ENCODE measurements at regions not wholly inside any gene's neighbourhood (a gene's known extent, or its start where the extent isn't known, plus 50 kb on each side); places are given as distances from the start of the nearest gene placed in this dataset.

DNA sequence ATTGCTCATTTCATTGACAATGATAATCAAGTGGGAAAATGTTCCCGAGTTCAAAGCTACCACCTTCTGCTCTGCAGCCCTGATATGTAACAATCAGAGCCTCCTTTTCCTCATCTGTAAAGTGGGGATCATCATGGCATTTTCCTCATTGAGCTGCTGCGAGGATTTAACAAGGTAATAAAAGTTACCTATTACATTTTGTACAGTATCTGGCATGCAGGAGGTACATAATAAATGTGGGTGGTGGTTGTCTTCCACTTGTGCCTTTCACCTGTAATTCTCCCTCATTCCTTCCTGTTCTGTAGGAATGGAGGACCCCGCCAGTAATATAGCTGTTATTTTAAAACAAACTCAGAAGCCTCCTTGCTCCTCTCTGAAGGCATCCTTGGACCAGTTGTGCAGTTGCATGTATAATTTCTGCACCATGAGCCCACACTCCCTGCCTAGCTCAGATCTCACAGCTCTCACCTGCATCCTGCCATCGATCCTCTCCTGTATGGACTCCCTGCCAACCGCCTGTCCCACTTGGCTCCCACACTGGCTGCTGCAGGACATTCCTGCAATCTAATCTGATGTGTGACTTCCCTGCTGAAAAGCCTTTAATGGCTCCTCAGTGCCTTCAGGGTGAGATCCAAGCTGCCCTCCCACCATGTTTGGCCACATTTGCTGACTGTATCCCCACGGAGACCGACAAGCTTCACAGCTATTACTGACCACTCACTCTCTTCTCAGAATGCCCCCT, 350.4 kb downstream of the EN1 start:
- DNase-seq, result no peak

DNA sequence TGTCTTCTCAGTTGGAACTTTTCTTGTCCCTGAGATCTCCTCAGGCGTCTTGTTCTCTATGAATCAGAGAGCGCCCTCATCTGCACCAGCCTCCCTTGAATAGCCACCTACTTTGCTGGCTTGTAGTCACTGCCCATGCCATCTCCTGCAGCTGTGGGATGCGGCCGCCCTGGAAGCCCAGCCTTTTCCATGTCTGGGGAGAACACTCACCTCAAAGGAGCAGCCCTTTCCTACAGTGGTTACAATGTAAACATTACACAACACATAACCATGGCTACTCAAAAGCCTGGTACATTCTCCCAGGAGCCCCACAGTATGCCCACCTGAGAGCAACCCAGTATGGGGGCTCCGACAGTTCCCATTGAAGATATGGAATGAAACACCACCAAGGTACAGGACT, 351.0 kb downstream of the EN1 start:
- no peak for DNase-seq

DNA sequence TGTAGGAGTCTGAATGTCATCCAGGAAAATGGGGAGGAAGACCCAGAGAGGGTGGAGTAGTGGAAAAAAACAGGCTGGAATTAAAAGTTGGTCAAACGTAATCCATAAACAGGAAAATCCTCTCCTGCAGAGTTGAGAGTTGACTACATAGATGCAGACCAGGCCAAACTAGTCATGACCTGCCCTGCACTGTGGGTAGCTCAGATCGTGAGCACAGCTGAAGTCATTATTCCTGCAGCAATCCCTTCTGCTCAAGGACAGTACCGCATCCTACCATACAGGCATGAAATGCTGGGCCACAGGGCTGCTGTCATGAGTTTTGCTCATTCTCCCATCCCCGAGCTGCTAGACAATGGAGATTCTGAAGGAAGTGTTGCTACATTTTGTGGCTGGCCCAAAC, 352.2 kb downstream of the EN1 start:
- no peak for DNase-seq

DNA sequence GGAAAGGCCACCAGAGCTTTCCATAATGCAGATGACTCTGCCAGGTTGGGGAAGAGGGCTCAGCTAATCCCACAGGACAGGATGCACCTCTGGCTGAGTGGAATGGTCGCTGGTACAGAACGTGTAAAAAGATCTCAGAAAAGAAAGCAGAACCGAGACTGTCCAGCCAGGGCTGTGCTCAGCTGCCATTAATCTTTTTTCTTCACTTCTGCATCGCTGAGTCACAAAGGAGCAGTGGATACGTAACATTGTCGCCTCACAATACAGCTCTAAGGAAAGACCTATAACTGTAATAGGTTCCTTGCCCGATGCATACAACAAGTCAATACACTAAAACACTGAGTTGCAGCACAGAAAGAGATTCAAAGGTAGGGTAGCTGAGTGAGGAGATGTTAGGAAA, 354.2 kb downstream of the EN1 start:
- DNase-seq, result no peak

DNA sequence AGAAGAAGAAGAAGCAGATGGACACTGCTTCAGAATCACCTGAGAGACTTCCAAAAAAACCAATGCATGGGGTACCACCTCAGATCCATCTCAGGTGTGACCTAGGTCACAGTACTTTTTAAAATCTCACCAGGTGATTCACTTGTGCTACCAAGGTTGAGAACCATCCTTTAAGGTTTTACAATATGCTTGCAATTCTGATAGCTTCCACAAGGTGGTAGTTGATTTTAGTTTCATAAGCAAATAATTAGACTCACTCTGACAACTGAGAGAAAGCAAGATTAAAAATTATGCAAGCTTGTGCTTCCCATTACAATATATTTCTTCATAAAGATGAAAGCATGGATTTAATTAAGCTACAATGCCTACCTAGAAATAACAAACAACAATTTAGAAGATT, 355.1 kb downstream of the EN1 start:
- no peak for DNase-seq

DNA sequence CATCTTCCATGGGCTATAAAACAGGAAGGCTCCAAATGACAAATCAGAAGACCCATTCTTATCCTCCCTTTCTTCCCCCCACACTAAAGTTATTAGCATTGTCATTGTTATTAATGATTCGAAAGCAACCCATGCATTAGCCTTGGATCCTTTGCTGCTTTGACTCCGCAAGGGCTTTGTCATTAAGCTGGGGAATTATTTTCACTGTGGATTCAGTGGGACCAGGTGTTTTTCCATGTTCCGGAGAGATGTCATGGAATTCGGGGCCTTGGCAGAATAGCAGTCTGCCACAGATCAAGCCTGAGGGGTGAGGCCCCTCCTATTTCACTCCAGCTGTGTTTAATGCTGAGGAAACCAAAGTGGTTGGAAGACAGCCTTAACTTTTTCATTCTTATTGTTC, 357.1 kb downstream of the EN1 start:
- DNase-seq, result no peak

DNA sequence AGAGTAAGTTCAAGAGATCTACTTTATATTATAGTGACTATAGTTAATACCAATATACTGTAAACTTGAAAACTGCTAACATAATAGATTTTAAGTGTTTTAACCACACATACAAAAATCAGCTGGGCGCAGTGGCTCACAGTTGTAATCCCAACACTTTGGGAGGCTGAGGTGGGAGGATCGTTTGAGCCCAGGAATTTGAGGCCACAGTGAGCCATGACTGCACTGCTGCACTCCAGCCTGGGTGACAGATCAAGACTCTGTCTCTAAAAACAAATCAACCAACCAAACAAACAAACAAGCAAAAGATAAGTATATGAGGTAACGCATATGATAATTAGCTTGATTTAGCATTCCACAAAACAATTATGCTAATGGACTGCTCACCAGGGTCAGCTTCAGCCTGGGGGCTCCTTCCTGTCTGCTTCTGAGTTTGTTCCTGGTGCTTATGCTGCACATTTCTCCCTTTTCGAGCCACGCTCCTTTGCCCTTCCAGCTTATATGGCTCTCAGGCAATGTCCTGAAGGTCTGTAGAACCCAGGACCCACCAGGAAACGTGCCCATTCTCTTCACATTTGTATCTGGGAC, 357.6 kb downstream of the EN1 start:
- DNase-seq, result no peak

DNA sequence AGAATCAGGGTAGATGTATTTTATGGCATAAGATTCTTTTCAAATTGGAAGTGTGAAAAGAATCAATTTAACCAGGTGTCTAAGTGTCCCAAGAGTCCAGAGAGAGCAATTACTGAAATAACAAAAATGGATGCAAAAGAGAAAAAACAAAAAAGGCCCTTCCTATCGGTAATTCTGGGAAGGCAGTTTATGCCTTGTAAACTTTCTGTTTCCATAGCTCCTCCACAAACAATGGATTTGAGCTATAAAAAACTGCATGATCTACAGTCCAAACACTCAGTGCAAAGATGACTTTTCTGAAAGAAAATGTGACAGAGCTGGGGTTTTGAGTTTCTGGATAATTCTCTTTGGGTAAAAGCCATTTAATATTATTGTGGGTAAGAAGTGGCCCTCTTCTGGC, 366.1 kb downstream of the EN1 start:
- no peak for DNase-seq

DNA sequence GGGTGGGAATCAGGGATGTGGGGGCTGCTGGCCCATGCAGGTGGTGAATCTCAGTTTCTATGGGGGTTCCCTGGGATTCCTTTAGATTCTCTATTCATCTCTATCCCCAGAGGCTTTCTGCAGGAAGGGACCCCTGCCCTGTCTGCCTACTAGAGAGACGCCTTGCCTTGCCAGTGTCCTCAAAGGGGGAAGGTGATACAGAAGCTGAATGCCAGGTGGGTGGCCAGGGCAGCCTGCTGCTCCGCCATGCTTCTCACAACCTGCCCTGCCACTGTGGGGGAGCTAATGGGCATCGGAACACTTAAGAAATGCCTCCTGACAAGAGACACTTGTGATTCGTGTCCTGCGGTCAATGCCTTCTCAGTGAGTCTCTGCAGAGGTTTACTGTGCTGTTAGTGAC, 368.4 kb downstream of the EN1 start:
- no peak for DNase-seq

DNA sequence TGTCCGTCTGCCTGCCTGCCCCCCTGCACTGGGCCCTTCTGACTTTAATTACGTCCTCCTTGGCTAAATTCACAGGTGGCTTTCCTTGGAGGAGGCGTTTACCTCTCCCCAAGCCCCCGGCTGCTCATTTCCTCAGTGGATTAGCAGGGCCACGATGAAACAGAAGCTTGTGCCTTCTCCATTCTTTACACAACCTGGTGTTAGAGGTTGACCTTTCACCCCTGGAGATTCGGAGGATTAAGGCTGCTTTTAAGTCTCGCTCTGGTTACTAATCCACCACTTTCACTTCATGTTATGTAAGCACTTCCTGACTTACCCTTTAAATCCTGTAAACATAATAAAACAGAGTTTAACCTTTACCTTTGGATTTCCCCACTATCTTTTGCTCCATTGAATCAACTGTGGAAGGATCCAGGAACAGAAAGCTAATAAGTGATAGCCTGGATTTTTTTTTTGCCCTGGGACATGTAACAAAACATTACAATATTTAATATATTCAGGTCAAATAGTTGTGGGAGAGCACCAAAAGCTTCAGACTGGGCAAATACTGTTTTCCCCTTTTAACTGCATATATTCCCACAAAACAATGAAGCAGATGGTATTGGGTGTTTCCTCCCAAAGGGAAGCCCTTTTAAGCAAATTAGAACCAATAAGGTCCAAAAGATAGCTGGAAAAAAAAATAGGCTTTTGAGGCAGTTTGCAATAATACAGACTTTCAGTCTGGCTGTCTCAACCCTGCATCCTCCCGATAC, 370.2 kb downstream of the EN1 start:
- no peak for DNase-seq

DNA sequence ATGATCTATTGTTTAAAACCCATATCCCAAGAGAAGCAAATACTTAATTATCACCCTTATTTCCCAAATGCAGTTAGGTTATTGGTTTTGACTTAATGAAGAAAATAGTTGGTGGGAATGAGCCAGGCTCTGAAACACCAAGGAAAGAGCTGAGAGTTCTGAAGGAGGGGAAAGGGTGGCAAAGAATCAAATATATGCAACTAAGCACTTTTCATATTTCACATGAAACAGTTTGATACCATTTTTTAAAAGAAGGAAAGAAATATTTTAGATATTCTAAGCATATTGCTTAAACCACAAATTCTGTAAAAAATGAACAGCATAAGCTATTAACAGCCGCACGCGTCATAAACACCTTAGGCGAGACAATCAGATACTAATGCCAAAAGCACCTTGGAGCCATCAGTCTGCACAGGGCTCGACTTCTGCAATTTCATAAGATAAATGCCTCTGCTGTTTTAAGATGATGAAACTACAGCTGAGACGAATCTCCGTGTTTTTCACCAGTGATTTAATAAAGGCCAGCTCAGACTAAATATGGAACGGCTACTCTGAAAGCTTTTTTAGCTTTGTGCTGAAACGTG, 371.7 kb downstream of the EN1 start:
- no peak for DNase-seq

DNA sequence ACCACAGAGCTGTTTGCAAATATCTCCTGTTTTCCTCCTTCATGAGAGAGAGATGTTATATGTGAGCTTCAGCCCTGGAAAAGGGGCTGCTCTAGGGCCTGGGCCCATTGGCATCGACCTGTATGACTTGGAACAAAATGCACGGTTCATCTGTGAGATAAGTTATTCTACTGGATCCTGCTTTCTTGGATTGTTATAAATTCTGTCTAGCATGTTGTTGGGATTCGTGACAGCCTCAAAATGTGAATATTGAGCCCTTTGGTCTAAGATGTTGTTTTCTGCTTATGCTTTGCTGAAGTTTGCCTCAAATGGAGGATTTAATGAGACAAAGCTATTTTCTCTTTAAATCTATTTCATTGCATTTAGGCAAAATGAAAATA, 372.9 kb downstream of the EN1 start:
- DNase-seq, result no peak

DNA sequence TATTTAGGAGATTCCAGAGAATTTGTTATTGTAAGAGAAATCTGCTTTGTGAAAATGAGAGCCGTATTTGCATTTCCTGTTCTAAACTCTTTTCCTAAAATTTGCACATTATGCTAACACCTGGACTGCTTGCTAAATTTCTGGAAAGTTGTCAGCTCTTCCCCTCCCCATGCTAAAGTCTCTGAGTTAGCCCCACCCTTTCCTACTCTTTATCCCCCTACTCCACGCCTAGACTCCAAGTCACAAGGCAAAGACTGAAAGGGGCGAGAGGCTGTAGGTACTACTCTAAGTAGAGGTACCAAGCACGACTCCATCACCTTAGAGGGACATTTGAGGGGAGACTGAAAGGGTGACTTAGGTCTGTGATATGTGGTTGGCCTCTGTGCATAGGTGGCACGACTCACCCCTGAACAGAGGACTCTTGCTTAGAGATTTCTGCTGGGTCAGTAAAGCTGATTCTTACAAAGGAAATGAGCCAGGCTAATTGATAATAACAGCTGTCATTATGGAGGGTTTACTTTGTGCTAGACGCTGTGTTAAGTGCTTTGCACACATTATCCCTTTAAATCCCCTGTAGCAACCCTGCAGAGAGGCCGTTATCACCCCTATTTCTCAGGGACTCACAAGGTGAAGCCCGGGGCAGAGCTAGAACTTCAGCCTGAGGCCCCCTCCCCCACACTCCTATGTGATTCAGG, 373.5 kb downstream of the EN1 start:
- DNase-seq, result peak; percentile 21

DNA sequence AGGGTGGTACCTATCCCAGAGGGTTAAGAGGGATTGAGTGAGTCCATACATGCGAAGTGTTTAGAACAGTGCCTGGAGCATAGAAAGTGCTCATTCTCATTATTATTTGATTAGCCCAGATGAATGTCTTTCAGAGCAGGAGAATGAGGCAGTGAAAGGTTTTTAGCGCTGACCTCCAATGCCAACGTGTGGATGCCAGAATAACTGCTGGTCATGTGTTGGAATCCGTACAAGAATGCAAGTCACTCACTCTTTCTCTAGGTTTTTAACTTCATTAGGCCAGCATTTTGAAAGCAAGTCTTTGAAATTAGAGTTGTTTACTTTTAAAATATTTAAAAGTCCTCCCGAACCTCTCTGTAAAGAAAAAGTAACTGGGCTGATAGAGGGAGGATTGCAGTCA, 374.2 kb downstream of the EN1 start:
- DNase-seq, result no peak

DNA sequence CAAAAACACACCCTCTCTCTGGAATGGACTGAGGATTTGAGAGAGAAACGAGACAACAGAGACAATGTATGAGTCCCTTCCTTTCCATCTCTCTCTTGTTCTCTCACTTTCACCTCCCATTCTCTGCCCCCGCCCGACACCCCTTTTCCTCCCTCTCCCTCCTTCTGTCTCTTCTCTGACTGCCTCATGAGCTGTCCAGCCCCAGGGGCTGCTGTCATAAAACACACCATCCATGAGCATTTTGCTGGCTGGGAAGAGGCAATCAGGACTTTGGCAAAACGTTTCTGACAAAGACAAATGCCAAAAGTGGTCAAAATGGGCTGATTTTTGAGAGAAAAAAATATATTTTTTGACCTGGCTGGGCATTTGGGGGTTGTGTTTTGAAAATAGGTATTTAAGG, 377.2 kb downstream of the EN1 start:
- DNase-seq, result no peak

DNA sequence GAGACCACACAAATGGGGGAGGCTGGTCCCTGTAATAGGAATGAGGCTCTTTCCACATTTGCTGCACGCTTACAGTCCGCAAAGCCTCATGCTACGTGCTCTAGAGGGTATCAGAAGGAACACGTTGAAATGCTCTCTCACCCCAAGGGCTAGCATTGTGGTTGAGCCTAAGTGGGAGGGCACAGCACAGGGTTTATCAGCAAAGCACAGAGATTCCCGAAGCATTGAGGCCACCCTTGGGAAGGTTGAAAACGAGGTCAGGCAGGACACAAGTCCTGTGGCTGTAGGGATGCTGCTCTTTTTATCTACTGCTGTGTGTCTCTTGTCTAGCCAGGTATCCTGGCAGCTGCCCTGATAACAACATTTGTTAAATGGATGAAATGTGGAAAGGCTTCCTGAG, 378.3 kb downstream of the EN1 start:
- DNase-seq, result no peak

DNA sequence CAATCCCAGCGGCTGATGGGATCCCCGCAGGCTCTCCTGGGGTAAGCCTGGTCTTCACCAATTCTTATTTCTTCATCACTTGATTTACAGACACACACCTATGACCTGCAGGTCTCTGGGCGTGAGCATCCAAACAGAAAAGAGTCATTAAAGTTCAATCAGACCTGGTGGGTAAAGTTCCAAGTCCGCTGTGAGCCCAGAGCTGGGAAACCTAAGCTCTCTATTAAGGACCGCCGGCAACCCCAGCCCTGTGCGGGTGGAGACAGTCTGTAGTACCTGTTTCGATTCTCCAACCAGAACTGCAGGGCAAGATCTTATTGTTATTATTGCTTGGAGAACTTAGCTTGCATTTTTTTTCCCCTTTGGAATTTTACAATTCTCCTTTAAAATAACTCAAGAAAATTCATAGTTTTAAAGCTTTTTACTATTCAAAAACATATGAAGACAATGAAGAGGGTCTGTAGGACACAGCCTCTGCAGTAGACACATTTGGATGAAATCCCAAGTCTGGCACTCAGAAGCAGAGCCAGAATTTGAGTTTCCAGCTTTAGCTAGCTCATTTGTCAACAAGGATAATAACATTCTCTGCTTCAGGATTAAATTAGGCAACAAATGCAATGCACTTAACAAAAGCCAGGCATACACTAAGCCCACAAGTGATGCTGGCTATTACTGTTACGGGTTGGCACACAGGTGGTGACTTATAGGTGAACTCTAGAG, 376.4 kb downstream of the INSIG2 start:
- no peak for DNase-seq

DNA sequence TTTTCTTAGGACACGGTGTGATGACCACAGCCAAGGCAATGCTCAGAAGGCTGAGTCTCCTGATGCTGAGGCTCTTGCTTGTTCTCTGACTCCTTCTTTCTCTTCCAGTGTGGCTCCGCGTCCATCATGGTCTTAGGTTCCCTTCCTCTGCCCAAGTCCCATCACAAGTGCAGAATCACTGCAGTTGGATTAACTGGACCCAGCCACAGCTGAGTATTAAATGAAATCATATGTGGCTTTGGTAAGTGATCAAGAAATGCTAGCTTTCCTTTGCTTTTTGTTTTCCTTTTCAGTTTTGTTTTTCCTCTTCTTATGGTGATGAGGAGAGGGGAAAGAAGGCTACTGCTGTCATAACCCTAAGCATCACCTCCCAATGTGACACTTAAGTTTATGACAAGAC, 375.8 kb downstream of the INSIG2 start:
- no peak for DNase-seq

DNA sequence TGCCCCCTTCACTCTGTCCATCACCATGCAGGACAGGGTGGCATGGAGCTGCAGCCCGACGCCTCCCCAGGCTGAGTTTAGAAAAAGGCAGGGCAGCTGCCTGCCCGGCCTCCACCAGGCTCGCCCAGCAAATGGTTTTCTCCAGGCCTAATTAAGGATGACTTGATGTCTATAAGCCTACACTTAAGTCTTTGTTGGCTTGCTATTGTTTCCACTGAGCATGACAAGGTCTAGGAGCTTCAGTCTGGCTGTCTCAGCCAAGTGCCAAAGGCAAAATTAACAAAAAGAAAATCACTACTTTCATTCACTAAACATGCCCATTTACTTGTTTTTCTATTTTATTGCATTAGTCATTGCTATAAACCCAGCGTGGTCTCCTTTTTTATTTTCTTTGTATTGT, 372.2 kb downstream of the INSIG2 start:
- no peak for DNase-seq

DNA sequence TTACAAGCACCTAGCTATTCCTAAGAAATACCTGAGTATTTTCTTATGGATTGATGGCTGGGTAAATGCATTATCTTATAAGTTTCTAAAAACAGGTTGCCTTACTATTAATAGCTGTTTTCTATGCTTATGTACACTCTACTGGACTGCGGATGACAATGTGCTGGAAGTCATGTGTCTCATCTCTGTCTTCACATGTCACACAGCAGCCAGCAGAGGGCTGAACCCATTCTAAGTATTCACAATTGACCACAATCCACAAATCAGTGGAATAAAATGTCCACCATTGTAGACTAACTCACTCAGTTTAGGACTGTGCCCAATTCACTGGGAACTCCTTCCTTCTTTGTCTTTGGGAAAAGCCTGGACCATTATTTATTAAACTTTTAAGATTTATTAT, 371.2 kb downstream of the INSIG2 start:
- no peak for DNase-seq

DNA sequence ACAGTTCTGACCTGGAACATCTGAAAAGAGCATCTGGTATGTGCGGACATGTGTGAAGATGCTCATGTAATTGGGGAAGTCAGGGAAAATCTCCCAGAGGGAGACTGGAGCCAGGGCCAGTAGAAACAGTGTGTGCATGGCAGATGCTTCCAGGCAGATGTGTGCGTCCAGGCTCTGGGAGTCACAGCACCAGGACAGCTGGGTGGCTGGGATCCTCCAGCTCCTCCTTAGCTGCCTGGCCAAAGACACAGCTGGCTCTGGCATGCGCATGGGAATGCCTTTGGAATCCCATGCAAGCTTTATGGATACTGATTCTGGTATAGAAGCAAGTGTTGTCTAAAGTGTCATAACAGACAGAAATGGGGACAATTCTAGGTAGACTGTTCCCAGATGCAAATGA, 369.7 kb downstream of the INSIG2 start:
- DNase-seq, result no peak

DNA sequence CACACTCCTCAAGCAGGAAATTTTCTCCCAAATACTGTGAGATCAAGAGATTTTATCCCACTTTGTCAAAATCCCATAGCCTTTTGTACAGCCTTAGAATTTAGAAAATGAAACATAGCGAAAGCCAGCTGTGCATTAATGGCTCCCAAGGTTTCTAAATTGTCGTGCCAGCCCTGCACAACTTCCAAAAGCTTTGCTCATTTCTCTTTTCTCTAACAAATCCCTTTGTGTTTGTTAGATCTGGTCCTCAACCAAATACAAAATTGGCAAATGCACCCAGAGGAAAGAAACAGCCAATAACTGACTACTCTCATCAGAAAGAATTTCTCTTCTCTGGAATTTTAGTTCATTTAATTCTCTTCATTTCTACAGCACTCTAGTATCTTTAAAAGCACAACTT, 361.1 kb downstream of the INSIG2 start:
- DNase-seq, result no peak

DNA sequence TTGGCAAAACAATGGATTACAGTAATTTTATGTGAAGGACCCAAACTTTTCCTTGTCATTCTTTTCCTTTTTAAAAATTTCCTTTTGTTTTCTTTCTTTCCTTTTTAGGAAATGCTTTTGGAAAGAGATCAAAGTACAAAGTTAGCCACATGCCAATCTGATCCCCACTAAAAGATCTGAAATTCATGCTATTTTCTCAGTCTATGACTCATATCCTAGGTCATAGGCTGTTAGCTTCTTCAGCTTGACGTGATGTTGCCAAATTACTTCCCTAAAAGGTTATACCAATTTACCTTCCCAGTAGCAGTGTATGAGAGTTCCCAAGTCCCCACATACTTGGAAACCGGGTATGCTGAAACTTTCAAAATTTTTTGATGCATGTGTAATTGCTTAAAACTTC, 355.3 kb downstream of the INSIG2 start:
- no peak for DNase-seq

Data from NCI-H1436 treated with DMSO at 0.1 percent for 48 hours (cell line).